Colonic mucosa (tissue), 4 donors: ENCODE measurements at regions not wholly inside any gene's neighbourhood (a gene's known extent, or its start where the extent isn't known, plus 50 kb on each side); places are given as distances from the start of the nearest gene placed in this dataset.

Experiments used
- DNase-seq: peaks from one replicate; pipeline ENCODE4 v3.0.0-alpha.2; 2020
- H3K27ac ChIP-seq: fragments of 200-600 bp; one replicate; pipeline ENCODE4 v1.8.0; 2021
- H3K27me3 ChIP-seq: fragments of 200-600 bp; one replicate; pipeline ENCODE4 v1.8.0; 2021
- H3K36me3 ChIP-seq: fragments of 200-600 bp; one replicate; pipeline ENCODE4 v1.8.0; 2021
- H3K4me1 ChIP-seq: fragments of 200-600 bp; one replicate; pipeline ENCODE4 v1.8.0; 2021; ENCODE audit warnings: mild to moderate bottlenecking
- H3K4me3 ChIP-seq: fragments of 200-600 bp; one replicate; pipeline ENCODE4 v1.8.0; 2021
- H3K9ac ChIP-seq, 2 donors: one replicate each; pipeline ENCODE4 v1.7.0; 2013; ENCODE audit warnings: control low read depth in 2 of 2, low read depth in 2 of 2, low read length in 2 of 2
- H3K9me3 ChIP-seq: fragments of 200-600 bp; one replicate; pipeline ENCODE4 v1.8.0; 2021
- intact Hi-C: fragments of 100-400 bp; cut with DNase I; formaldehyde crosslinking; loops from one replicate; pipeline ENCODE4 v1.14.1; 2022
- TF ChIP-seq, protein P1 (sequence below): fragments of 200-600 bp; IDR thresholded peaks from one replicate; pipeline ENCODE4 v1.8.0; 2022; ENCODE audit warnings: antibody characterized with exemption, mild to moderate bottlenecking
- donor health status: healthy.
- donor health status: DM: no; HTN: no; CAD: no.
- donor health status: DM: no; HTN: no; CAD: no.

DNA sequence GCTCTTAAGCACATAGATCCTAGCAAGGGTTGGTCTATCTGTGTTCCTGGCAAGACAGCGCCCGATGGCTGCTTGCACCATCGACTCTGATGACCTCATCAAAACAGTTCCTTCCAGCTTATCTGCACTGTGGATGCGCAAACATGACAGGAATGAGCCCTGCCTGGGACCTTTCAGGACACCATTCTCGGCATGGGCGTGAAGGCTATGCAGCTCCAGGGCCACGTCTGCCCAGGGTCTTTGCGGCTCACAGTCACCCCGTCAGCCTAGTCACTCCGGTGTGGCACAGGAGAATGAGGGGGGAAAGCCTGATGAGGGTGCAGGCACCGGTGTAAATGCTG is 147.8 kb upstream of the TWIST2 start:
- Histone ChIP-seq H3K27me3 (no peaks in the 10 kb centered on the region), H3K9me3 (no peaks in the 10 kb centered on the region), H3K9ac (no peak overlapping the region), H3K36me3 (no peaks in the 10 kb centered on the region), H3K27ac (no peak overlapping the region), H3K4me3 (no peak overlapping the region), H3K4me1 (no peaks in the 10 kb centered on the region)
- TF ChIP-seq, protein P1, sequence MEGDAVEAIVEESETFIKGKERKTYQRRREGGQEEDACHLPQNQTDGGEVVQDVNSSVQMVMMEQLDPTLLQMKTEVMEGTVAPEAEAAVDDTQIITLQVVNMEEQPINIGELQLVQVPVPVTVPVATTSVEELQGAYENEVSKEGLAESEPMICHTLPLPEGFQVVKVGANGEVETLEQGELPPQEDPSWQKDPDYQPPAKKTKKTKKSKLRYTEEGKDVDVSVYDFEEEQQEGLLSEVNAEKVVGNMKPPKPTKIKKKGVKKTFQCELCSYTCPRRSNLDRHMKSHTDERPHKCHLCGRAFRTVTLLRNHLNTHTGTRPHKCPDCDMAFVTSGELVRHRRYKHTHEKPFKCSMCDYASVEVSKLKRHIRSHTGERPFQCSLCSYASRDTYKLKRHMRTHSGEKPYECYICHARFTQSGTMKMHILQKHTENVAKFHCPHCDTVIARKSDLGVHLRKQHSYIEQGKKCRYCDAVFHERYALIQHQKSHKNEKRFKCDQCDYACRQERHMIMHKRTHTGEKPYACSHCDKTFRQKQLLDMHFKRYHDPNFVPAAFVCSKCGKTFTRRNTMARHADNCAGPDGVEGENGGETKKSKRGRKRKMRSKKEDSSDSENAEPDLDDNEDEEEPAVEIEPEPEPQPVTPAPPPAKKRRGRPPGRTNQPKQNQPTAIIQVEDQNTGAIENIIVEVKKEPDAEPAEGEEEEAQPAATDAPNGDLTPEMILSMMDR, result no peak
- intact Hi-C loops, result no loop called here
- no peak for DNase-seq

- intact Hi-C loops, result no loop called here
- DNase-seq, result no peak
- Histone ChIP-seq H3K36me3 (no peaks in the 10 kb centered on the region), H3K9ac (no peak overlapping the region), H3K4me1 (no peaks in the 10 kb centered on the region), H3K9me3 (no peaks in the 10 kb centered on the region), H3K4me3 (no peak overlapping the region), H3K27ac (no peak overlapping the region), H3K27me3 (no peaks in the 10 kb centered on the region)
- TF ChIP-seq, protein P1, result no peak
Measured at GRCh38 chr2:238700506-238701340, 147.2 kb upstream of the TWIST2 start.

DNA sequence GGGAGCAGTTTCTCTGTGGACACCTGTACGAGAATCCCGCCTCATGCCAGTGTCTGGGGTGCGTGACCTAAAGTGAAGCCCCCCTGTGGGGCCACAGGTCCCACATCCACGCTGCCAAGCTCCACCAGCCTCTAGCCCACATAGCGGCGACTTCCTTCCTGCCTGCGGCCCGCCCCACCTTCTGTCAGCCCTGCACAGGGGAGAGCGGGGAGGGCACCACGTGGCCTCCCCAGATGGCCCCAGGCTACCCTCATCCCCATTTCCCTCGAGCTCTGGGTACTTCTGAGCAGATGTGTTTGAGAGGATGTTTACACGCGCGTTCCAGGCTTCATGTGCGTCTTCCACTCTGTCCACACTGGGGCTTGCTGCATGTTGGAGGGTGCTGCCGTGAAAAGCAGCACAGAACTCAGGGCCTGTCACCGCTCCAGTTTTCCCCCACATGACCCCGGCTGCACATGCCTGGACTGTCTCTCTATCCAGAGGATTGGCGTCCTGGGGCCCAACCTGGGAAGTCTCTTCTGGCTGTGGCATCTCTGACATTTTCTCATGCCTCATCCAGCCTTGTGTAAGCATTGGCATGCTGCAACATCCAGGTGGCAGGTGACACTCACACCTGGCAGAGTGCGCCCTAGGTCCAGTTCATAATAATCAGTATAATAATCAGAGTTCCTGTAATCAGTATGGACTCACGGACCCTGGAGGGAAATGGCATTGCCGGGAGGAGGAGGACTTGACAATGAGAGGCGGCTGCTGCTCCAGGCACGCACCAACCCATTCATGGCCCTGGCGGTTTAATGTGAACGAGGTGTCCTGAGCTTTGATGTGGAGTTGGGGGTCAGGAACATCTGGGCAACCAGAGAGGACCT is 146.3 kb upstream of the TWIST2 start:
- no peaks in the 10 kb centered on the region for H3K4me1 ChIP-seq
- TF ChIP-seq, protein P1, result no peak
- peak; percentile 16 for DNase-seq
- no peaks in the 10 kb centered on the region for H3K36me3 ChIP-seq
- intact Hi-C loops, result no loop called here
- H3K9ac ChIP-seq, result no peak overlapping the region
- H3K9me3 ChIP-seq, result no peaks in the 10 kb centered on the region
- no peaks in the 10 kb centered on the region for H3K27me3 ChIP-seq
- H3K27ac ChIP-seq, result no peak overlapping the region
- no peak overlapping the region for H3K4me3 ChIP-seq

- intact Hi-C loops, result no loop called here
- DNase-seq, result peak; percentile 14
- no peaks in the 10 kb centered on the region for H3K36me3 ChIP-seq
- H3K9ac ChIP-seq, result no peak overlapping the region
- H3K4me3 ChIP-seq, result no peak overlapping the region
- no peak overlapping the region for H3K27ac ChIP-seq
- H3K4me1 ChIP-seq, result no peaks in the 10 kb centered on the region
- H3K27me3 ChIP-seq, result no peaks in the 10 kb centered on the region
- TF ChIP-seq, protein P1, result no peak
- H3K9me3 ChIP-seq, result no peaks in the 10 kb centered on the region
Measured at GRCh38 chr2:238702276-238703052, 145.4 kb upstream of the TWIST2 start.

- no peaks in the 10 kb centered on the region for H3K36me3 ChIP-seq
- H3K9me3 ChIP-seq, result no peaks in the 10 kb centered on the region
- no peaks in the 10 kb centered on the region for H3K4me1 ChIP-seq
- no peak overlapping the region for H3K9ac ChIP-seq
- DNase-seq, result peak; percentile 11
- H3K27ac ChIP-seq, result no peak overlapping the region
- intact Hi-C loops, result no loop called here
- no peaks in the 10 kb centered on the region for H3K27me3 ChIP-seq
- TF ChIP-seq, protein P1, result no peak
- H3K4me3 ChIP-seq, result no peak overlapping the region
Measured at GRCh38 chr2:238703053-238703415, 144.9 kb upstream of the TWIST2 start.
